ENCODE measurements at regions not wholly inside any gene's neighbourhood (a gene's known extent, or its start where the extent isn't known, plus 50 kb on each side); places are given as distances from the start of the nearest gene placed in this dataset.

- Histone ChIP-seq H3K27me3 (ENCODE audit: control insufficient read depth, insufficient read depth, low read length) (0 out of 2 replicates have a peak, but pooled peaks cover 2% of the 10 kb centered on the region), H3K4me3 (ENCODE audit: low read depth, low read length) (no peak overlapping the region), H3K36me3 (ENCODE audit: control insufficient read depth, insufficient read depth, low read length) (no peaks in the 10 kb centered on the region)
- TF ChIP-seq CTCF (IDR thresholded peaks at IDR 0.05; ENCODE audit: insufficient read depth, low read depth, low read length): no peak
- CTCF ChIA-PET: no interaction called here
- POLR2A ChIA-PET: no interaction called here
- no peak for DNase-seq (ENCODE audit: low read depth)
These were observed 87.7 kb downstream of the DCK start for GRCh38 chr4:71081192-71081591.

- CTCF ChIA-PET: no interaction called here
- no peak for DNase-seq (ENCODE audit: low read depth)
- no peak overlapping the region for H3K4me3 ChIP-seq (ENCODE audit: low read depth, low read length)
- TF ChIP-seq CTCF (IDR thresholded peaks at IDR 0.05; ENCODE audit: insufficient read depth, low read depth, low read length): no peak
- H3K36me3 ChIP-seq (ENCODE audit: control insufficient read depth, insufficient read depth, low read length): no peaks in the 10 kb centered on the region
- no peaks in the 10 kb centered on the region for H3K27me3 ChIP-seq (ENCODE audit: control insufficient read depth, insufficient read depth, low read length)
- POLR2A ChIA-PET: no interaction called here
These were observed 100.3 kb downstream of the DCK start for GRCh38 chr4:71093745-71094144.

GRCh38 chr4:71094201-71094600 lies 100.8 kb downstream of the DCK start:
- CTCF ChIA-PET: no interaction called here

GRCh38 chr4:71095141-71095540 lies 101.7 kb downstream of the DCK start:
- ChIA-PET POLR2A (no interaction called here), CTCF (no interaction called here)
- H3K4me3 ChIP-seq (ENCODE audit: low read depth, low read length): no peak overlapping the region
- no peak for TF ChIP-seq CTCF (IDR thresholded peaks at IDR 0.05; ENCODE audit: insufficient read depth, low read depth, low read length)
- H3K27me3 ChIP-seq (ENCODE audit: control insufficient read depth, insufficient read depth, low read length): no peaks in the 10 kb centered on the region
- H3K36me3 ChIP-seq (ENCODE audit: control insufficient read depth, insufficient read depth, low read length): no peaks in the 10 kb centered on the region
- no peak for DNase-seq (ENCODE audit: low read depth)

More at GRCh38 chr4:71094201-71094600, 100.8 kb downstream of the DCK start:
- DNase-seq (ENCODE audit: low read depth): no peak
- Histone ChIP-seq H3K27me3 (ENCODE audit: control insufficient read depth, insufficient read depth, low read length) (no peaks in the 10 kb centered on the region), H3K36me3 (ENCODE audit: control insufficient read depth, insufficient read depth, low read length) (no peaks in the 10 kb centered on the region), H3K4me3 (ENCODE audit: low read depth, low read length) (no peak overlapping the region)
- no peak for TF ChIP-seq CTCF (IDR thresholded peaks at IDR 0.05; ENCODE audit: insufficient read depth, low read depth, low read length)
- POLR2A ChIA-PET: no interaction called here

- no peak for TF ChIP-seq CTCF (IDR thresholded peaks at IDR 0.05; ENCODE audit: insufficient read depth, low read depth, low read length)
- H3K27me3 ChIP-seq (ENCODE audit: control insufficient read depth, insufficient read depth, low read length): no peaks in the 10 kb centered on the region
- H3K4me3 ChIP-seq (ENCODE audit: low read depth, low read length): no peak overlapping the region
- H3K36me3 ChIP-seq (ENCODE audit: control insufficient read depth, insufficient read depth, low read length): no peaks in the 10 kb centered on the region
- POLR2A ChIA-PET: no interaction called here
- no peak for DNase-seq (ENCODE audit: low read depth)
- CTCF ChIA-PET: no interaction called here
These were observed 102.1 kb downstream of the DCK start for GRCh38 chr4:71095545-71095944.

Measured in BJ (cell line).